B cell (primary cell): ENCODE measurements at regions not wholly inside any gene's neighbourhood (a gene's known extent, or its start where the extent isn't known, plus 50 kb on each side); places are given as distances from the start of the nearest gene placed in this dataset.

Experiments
- EZH2 ChIP-seq: IDR thresholded peaks from 2 replicates; pipeline ENCODE4 v1.6.1; 2012; ENCODE audit warnings: borderline replicate concordance, low read depth, mild to moderate bottlenecking, moderate library complexity, low read length; ENCODE audit not compliant: insufficient read depth, poor library complexity, severe bottlenecking
- TF ChIP-seq, protein P1 (sequence below): fragments of 200-600 bp; IDR thresholded peaks from one replicate; pipeline ENCODE4 v1.8.0; 2022; ENCODE audit warnings: antibody characterized with exemption, mild to moderate bottlenecking

DNA sequence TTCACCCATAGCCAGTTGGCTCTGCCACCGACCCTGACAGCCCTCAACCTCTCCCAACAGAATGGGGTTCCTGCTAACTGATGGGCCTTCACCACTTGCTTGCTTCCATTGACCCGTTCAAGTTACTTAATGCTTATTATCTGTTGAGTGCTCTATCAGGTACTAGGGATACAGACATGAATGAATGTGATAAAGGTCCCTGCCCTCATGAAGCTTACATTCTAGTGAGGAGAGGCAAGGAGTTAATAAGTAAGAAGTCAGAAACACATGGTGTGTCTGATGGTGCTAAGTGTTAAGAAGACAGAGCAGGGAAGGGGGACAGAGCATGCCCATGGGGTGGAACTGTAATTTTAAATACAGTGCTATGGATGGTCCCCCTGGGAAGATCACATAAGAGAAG, 107.5 kb upstream of the JUN start:
- TF ChIP-seq, protein P1, sequence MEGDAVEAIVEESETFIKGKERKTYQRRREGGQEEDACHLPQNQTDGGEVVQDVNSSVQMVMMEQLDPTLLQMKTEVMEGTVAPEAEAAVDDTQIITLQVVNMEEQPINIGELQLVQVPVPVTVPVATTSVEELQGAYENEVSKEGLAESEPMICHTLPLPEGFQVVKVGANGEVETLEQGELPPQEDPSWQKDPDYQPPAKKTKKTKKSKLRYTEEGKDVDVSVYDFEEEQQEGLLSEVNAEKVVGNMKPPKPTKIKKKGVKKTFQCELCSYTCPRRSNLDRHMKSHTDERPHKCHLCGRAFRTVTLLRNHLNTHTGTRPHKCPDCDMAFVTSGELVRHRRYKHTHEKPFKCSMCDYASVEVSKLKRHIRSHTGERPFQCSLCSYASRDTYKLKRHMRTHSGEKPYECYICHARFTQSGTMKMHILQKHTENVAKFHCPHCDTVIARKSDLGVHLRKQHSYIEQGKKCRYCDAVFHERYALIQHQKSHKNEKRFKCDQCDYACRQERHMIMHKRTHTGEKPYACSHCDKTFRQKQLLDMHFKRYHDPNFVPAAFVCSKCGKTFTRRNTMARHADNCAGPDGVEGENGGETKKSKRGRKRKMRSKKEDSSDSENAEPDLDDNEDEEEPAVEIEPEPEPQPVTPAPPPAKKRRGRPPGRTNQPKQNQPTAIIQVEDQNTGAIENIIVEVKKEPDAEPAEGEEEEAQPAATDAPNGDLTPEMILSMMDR = no peak
- no peak for TF ChIP-seq EZH2
